ENCODE measurements at regions not wholly inside any gene's neighbourhood (a gene's known extent, or its start where the extent isn't known, plus 50 kb on each side); places are given as distances from the start of the nearest gene placed in this dataset.

GRCh38 chr6:144615870-144616269, 330.7 kb downstream of the UTRN start:
- TF ChIP-seq EZH2 (IDR thresholded peaks at IDR 0.05; ENCODE audit: borderline replicate concordance, insufficient read depth, low read depth, low read length, poor library complexity, severe bottlenecking), result no peak
- TF ChIP-seq CTCF (IDR thresholded peaks at IDR 0.05), result no peak
